ENCODE measurements at regions not wholly inside any gene's neighbourhood (a gene's known extent, or its start where the extent isn't known, plus 50 kb on each side); places are given as distances from the start of the nearest gene placed in this dataset.

- Histone ChIP-seq H3K4me3 (no peak overlapping the region), H3K4me1 (no peaks in the 10 kb centered on the region), H3K36me3 (no peaks in the 10 kb centered on the region), H3K9me3 (no peaks in the 10 kb centered on the region), H3K27me3 (no peaks in the 10 kb centered on the region), H3K27ac (no peak overlapping the region)
- intact Hi-C loops (cut with DNase I) = no loop called here
- ATAC-seq (peak in 1 of 8 donors; percentile 69), DNase-seq (no peak)
- TF ChIP-seq CTCF (IDR thresholded peaks at IDR 0.05) = no peak
- WGBS, 2 donors = 76 to 81% methylated on average over 2 of the region's 2 CpGs
Observed at GRCh38 chr11:95599959-95600586, 189.5 kb downstream of the FAM76B start.

GRCh38 chr11:95595973-95596489 is 193.6 kb downstream of the FAM76B start:
- no peaks in the 10 kb centered on the region for H3K9me3 ChIP-seq
- DNase-seq = no peak
- no peak for TF ChIP-seq CTCF (IDR thresholded peaks at IDR 0.05)
- H3K27me3 ChIP-seq = no peaks in the 10 kb centered on the region
- peak in 1 of 8 donors; percentile 41 for ATAC-seq
- H3K4me1 ChIP-seq = peaks cover 0 to 9% (median 0%) of the 10 kb centered on the region in 9 donors
- no peak overlapping the region for H3K27ac ChIP-seq
- 83 to 86% methylated on average over 2 of the region's 2 CpGs for WGBS, 2 donors
- H3K36me3 ChIP-seq = no peaks in the 10 kb centered on the region
- no peak overlapping the region for H3K4me3 ChIP-seq
- intact Hi-C loops (cut with DNase I) = no loop called here

- Histone ChIP-seq H3K36me3 (no peaks in the 10 kb centered on the region), H3K27ac (no peak overlapping the region), H3K4me1 (peaks cover 0 to 9% (median 0%) of the 10 kb centered on the region in 9 donors), H3K9me3 (no peaks in the 10 kb centered on the region), H3K27me3 (no peaks in the 10 kb centered on the region), H3K4me3 (no peak overlapping the region)
- DNase-seq (no peak), ATAC-seq (no peak)
- WGBS, 2 donors = 95 to 98% methylated on average over 3 of the region's 3 CpGs
- intact Hi-C loops (cut with DNase I) = no loop called here
- no peak for TF ChIP-seq CTCF (IDR thresholded peaks at IDR 0.05)
Observed at GRCh38 chr11:95595541-95595940, 194.0 kb downstream of the FAM76B start.

GRCh38 chr11:95593111-95593510 is 196.5 kb downstream of the FAM76B start:
- Histone ChIP-seq H3K4me1 (peaks cover 0 to 9% (median 0%) of the 10 kb centered on the region in 9 donors), H3K27me3 (no peaks in the 10 kb centered on the region), H3K9me3 (no peaks in the 10 kb centered on the region), H3K36me3 (no peaks in the 10 kb centered on the region), H3K4me3 (no peak overlapping the region), H3K27ac (no peak overlapping the region)
- ATAC-seq = no peak
- TF ChIP-seq CTCF (IDR thresholded peaks at IDR 0.05) = no peak
- intact Hi-C loops (cut with DNase I) = no loop called here
- DNase-seq = peak in 1 of 2 donors; percentile 10
- 62 to 70% methylated on average over 3 of the region's 3 CpGs for WGBS, 2 donors
